Anterior cingulate cortex (tissue), 58 donors: ENCODE measurements at regions not wholly inside any gene's neighbourhood (a gene's known extent, or its start where the extent isn't known, plus 50 kb on each side); places are given as distances from the start of the nearest gene placed in this dataset.
A peak's percentile ranks its signal among the peaks of the same experiment; 100 is the strongest.
"Not testable (repeated sequence)": the region's sequence is repeated elsewhere in the genome, so short reads cannot be mapped to it uniquely, and the experiment has no call there.

Source experiments
- DNase-seq, 58 donors: peaks; one replicate each; lab custom pipeline; 2025; lab: John Stamatoyannopoulos, UW

DNA sequence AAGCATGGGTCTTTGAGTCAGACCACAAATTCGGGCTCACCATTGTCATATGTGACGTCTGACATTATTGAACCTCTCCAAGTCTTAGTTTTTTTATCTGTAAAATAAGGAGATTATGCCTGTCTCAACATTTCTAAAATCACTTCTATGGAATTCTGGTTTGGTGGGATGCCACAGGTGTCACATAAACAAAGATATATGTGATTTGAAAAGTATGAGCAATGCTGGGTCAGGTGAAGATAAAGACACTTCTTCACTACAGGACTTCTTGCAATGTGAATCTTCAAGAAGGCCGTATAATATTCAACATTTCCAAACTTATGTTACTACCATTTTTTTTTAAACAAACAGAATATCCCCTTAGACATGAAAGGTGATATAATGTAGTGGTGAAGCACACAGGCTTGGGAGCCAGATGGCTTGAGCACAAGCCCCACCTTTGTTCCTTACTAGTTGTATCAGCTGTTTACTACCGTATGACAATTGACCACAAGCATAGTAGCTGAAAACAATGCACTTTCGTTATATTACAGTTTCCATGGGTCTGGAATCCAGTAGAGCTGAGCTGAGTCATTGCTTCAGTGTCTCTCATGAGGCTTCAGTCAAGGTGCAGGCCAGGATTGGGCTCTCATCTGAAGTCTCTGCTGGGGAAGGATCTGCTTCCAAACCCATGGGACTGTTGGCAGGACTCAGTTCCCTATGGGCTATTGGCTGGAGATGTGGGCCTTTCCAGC lies 87.7 kb downstream of the UTP18 start:
- DNase-seq: no peak

DNA sequence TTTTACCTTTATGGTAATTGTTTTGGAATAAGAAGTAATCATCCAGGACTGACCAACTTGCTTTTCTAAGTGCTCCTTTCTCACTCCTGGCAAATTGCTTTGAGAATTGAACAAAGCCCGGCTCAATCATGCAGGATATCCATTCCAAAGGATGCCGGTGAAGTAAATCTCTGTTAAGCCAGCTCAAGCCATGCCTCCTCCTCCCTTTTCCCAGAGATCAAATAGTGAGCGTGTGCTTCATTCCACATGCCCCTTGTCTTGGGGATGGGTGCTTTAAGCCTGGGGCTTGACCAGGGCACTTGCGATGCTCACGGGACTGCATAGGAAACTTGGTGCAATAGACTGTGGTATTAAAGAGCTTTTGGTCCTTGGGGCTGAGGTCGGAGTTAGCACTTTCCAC lies 90.7 kb downstream of the UTP18 start:
- DNase-seq: no peak

- DNase-seq: peak in 42 of 58 donors; percentile 12 to 75 (median 44)
These were observed 91.5 kb downstream of the UTP18 start for GRCh38 chr17:51351890-51352289.

GRCh38 chr17:51352798-51353197 lies 92.5 kb downstream of the UTP18 start:
- no peak for DNase-seq

DNA sequence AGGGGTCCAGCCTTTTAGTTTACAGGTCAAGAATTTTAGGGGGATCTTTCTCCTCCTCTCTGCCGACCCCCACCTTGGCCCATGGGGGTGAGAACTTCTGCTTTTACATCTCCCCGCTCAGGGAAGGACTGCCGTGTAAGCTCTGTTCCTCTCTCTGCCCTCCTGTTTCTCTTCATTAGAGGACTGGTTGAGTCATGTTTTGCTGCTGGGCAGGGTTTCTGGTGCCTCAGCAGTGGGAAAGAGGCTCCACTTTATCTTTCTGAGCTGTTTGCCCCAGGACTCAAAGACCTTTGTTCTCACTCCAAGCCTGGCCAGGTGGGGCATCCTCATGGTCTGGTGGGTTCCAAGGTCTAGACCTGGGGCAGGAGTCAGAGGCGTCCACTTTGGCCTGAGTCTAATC lies 93.0 kb downstream of the UTP18 start:
- DNase-seq: no peak

DNA sequence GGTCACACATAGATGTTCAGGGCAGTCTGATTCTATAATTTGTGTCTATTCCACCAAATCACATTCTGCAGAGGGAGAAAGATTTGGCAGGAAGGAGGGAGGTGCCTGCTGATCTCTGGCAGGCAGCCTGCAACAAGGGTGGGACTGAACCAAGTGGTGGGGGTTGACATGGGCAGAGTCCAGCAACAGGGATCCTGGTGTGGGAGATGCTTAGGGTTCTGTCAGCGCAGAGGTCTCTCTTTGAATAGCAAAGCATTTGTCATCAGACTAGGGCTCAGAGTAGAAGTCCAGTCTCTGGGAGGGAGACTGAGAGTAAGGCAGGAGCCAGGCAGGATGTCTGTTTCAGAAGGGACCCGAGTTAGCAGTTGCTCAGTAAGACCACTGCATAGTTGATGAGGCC lies 94.6 kb downstream of the UTP18 start:
- no peak for DNase-seq

DNA sequence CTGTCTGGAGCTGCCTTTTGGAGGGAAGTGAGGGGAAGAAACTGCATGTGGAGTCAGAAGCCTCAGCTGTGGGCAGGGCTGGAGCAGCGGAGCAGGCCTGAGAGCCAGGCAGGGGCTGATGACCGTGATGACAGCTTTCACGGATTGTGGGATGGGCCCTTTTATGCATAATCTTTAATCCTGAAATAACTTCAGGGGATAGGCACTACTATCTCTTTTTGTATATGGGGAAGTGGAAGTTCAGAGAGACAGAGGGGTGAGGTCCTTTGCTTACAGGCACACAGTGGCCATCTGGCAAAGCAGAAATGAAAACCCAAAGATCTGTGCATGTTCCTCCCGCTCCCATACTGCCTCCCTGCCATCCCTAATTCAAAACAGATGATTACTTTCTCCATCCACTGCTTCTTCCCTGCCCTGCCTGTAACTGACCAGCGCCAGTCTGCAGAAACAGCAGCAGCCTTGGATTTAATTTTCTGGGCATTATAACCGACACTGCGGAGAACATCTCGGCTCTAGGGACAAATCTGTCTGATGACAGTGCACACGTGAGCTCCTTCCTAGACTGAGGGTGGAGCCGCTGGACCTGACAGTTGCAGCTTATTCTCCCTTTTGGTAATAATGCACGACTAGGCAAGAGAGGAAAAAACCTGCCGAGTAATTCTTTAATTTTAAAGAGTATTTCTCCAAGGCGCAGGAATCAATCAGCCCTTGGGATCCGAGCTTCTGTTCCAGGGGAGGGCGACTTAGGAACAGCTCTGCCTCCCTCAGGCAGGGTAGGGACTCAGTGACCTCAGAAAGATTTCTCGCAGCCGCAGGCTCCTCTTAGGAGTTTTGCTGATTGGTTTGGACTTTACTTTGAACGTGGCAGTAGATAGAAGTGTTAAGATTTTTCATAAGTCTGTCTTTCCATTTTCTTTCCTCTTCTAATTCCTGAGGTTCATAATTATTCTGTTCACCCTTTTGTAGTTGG lies 95.4 kb downstream of the UTP18 start:
- peak in 1 of 58 donors; percentile 24 for DNase-seq

DNA sequence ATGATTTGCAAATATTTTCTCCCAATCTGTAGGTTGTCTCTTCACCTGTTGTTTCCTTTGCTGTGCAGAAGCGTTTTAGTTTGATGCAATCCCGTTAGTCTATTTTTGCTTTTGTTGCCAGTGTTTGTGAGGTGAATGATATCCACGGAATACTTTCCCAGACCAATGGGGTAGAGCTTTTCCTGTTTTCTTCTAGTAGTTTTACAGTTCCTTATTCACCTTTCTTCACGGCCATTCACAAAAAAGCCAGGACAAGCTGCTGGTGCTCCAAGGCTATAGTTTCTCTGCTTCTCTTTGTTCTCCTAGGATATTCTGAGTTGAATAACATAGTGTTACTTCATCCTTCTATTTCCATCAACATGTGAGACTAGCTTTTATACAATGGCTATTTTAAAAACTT lies 98.7 kb downstream of the UTP18 start:
- DNase-seq: no peak

GRCh38 chr17:51362811-51363585 lies 102.7 kb downstream of the UTP18 start:
- DNase-seq: peak in 32 of 58 donors; percentile 3 to 74 (median 36)

DNA sequence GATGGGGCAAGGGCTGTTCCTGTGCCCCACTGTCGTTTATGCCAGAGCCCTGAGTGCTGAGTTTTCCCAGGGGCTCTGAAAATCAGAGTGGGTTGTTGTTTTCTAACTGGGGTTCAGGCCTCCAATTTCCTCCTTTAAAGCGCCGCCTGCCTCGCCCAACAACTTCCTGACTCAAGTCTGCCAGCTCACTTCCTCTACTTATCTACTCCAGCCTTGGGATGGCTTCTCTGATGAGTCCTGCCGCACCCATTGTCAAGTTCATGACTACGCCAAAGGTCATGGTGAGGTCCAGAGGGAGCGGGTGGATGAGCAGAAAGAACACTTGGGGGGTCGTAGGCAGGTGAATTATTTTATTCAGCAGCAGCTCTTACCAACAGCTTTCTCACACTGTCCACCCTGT lies 104.7 kb downstream of the UTP18 start:
- DNase-seq: no peak

- no peak for DNase-seq
These were observed 106.5 kb downstream of the UTP18 start for GRCh38 chr17:51366866-51367265.

GRCh38 chr17:51367836-51368235 lies 107.5 kb downstream of the UTP18 start:
- not testable (repeated sequence) for DNase-seq

- DNase-seq: peak in 55 of 58 donors; percentile 21 to 96 (median 70)
These were observed 111.4 kb downstream of the UTP18 start for GRCh38 chr17:51371732-51372151.

GRCh38 chr17:51372345-51373004 lies 112.1 kb downstream of the UTP18 start:
- peak in 49 of 58 donors; percentile 6 to 85 (median 59) for DNase-seq

GRCh38 chr17:51373489-51374152 lies 113.3 kb downstream of the UTP18 start:
- DNase-seq: no peak

DNA sequence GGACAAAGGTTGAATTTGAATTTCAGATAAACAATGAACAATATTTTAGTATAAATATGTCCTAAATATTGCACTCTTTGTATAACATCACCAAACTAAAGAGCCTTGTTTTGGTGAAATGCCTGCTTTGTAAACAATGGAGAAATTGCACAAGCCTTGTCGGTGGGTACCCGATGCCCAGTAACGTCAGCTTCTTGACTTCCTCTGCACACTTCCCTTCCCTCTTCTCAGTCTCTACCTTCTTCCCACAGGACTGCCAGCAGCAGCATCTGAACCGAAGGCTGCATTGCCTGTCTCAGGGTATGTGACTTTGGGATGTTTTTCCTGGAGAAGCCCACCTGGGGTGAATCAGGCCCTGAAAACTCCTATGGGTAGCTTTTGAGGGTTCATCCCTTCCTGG lies 113.9 kb downstream of the UTP18 start:
- no peak for DNase-seq

DNA sequence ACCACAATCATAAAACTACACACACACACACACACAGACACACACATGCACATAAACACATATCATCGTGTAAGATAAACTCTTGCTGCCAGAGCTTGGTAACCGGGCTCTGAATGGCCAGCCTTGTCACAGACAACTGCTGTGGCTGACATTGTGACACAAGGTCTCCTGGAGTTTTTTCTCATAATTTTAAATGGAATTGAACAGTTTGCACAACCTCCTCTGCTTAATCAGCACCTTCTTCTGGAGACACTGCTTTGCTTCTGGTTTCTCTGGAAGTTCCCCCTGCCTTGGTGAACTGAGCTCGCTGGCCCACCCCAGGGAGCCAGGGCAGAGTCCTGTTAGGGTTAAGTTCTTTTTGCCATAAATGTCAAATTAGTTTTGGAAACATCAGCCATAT lies 115.4 kb downstream of the UTP18 start:
- no peak for DNase-seq

DNA sequence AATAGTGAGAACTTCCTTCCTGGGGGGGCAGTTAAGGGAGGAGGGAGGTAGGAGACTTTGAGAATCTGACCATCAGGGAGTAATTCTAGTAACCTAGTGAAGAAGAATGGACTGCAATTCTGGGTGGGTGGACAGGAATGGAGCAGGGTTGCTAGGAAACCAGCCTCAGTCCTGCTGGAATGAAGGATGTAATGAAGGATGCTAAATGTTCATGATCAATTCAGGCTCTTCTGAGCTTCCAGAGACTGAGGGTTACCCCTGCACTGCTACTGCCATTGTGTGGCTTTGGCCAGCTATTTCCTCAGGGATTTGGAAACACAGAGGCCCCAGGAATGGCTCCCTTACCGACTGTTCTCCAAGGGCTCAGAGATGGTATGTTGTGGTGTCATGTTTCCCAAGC lies 116.4 kb downstream of the UTP18 start:
- DNase-seq: peak in 1 of 58 donors; percentile 8

- DNase-seq: no peak
These were observed 120.9 kb downstream of the UTP18 start for GRCh38 chr17:51381262-51381661.

DNA sequence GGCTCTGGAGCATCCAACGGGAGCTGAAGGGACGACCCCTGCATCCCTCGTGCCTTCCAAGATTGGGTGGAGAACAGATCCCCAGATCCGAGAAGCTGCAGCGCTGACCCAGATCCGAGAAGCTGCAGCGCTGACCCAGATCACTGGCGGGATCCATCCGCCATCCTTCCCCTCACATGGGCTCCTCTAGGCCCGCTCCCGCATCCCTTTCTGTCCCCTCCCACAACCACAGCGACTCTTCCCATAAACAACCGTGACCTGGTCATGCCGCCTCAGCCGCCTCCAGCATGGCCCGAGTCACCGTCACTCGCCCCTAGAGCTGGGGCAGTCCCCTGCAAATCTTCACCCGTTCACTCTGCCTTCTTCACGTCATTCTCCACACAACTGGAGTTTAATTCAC lies 124.9 kb downstream of the UTP18 start:
- DNase-seq: no peak
